SJCRH30 (cell line): ENCODE measurements at regions not wholly inside any gene's neighbourhood (a gene's known extent, or its start where the extent isn't known, plus 50 kb on each side); places are given as distances from the start of the nearest gene placed in this dataset.

ENCODE experiments used
- DNase-seq, 2 experiments: peaks; one replicate each; pipeline ENCODE4 v3.0.0-alpha.2; 2015 to 2020
- H3K27ac ChIP-seq: fragments of 250-450 bp; sonication (Bioruptor Pico); 2 replicates; pipeline ENCODE4 v1.5.1; 2020; ENCODE audit warnings: mild to moderate bottlenecking, moderate library complexity
- H3K27me3 ChIP-seq: fragments of 250-450 bp; sonication (Bioruptor Pico); 2 replicates; pipeline ENCODE4 v1.5.1; 2020; ENCODE audit warnings: mild to moderate bottlenecking, moderate library complexity
- H3K36me3 ChIP-seq: fragments of 250-450 bp; sonication (Bioruptor Pico); 2 replicates; pipeline ENCODE4 v1.5.1; 2020; ENCODE audit warnings: mild to moderate bottlenecking, moderate library complexity
- H3K4me1 ChIP-seq: fragments of 250-450 bp; sonication (Bioruptor Pico); 2 replicates; pipeline ENCODE4 v1.5.1; 2020; ENCODE audit warnings: mild to moderate bottlenecking, moderate library complexity
- H3K4me3 ChIP-seq: fragments of 250-450 bp; sonication (Bioruptor Pico); 2 replicates; pipeline ENCODE4 v1.5.1; 2020; ENCODE audit warnings: mild to moderate bottlenecking, moderate library complexity
- H3K9me3 ChIP-seq: fragments of 250-450 bp; sonication (Bioruptor Pico); replicated peaks from 2 replicates; pipeline ENCODE4 v1.5.1; 2020; ENCODE audit warnings: mild to moderate bottlenecking, moderate library complexity

DNA sequence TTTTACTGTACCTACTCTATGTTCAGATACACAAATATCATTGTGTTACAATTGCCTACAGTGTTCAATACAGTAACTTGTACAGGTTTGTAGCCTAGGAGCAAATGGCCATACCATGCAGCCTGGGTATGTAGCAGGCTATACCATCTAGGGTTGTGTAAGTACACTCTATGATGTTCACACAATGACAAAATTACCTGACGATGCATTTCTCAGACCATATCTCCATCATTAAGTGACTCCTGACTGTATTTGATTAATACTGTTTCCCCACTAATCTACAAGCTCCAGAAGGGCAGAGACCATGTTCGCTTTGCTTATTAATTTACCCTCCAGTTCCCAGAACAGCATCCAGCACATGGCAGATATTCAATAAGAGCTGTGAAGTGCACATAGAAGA is 372.2 kb downstream of the METTL4 start:
- no peaks in the 10 kb centered on the region for H3K36me3 ChIP-seq
- no peaks in the 10 kb centered on the region for H3K27me3 ChIP-seq
- H3K4me3 ChIP-seq: no peak overlapping the region
- H3K4me1 ChIP-seq: no peaks in the 10 kb centered on the region
- H3K27ac ChIP-seq: no peak overlapping the region
- no peaks in the 10 kb centered on the region for H3K9me3 ChIP-seq
- no peak for DNase-seq

DNA sequence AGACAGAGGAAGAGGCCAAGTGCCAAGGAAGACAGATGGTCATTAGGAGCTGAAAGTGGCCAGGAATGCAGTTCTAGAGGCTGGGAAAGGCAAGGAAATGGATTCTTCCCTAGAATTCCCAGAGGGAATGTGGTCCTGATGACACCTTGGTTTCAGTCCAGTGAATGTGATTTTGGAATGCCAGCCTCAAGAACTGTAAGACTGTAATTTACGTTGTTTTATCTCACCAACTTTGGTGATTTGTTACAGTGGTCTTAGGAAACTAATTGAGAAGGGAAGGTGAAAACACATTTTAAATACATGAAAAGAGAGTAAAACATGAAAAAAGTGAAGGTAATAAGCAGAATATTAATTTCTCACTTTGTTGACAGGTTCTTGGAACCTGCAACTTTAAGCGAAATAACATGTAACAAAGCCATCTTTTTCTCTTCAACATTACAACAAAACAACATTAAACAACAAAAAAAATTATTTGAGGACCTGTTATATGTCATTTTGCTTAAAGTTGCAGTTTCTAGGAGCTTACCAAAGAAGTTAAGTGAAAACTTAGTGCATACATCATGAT is 370.2 kb downstream of the METTL4 start:
- H3K27me3 ChIP-seq: no peaks in the 10 kb centered on the region
- H3K36me3 ChIP-seq: no peaks in the 10 kb centered on the region
- DNase-seq: no peak
- H3K4me3 ChIP-seq: no peak overlapping the region
- no peaks in the 10 kb centered on the region for H3K4me1 ChIP-seq
- H3K9me3 ChIP-seq: no peaks in the 10 kb centered on the region
- H3K27ac ChIP-seq: no peak overlapping the region

GRCh38 chr18:2204736-2205135 is 366.6 kb downstream of the METTL4 start:
- Histone ChIP-seq H3K4me1 (no peaks in the 10 kb centered on the region), H3K4me3 (no peak overlapping the region), H3K9me3 (no peaks in the 10 kb centered on the region), H3K27ac (no peak overlapping the region), H3K27me3 (no peaks in the 10 kb centered on the region), H3K36me3 (no peaks in the 10 kb centered on the region)
- no peak for DNase-seq

GRCh38 chr18:2207294-2207693 is 364.0 kb downstream of the METTL4 start:
- no peaks in the 10 kb centered on the region for H3K27me3 ChIP-seq
- no peak for DNase-seq

GRCh38 chr18:2212598-2213205 is 358.6 kb downstream of the METTL4 start:
- H3K27me3 ChIP-seq: no peaks in the 10 kb centered on the region
- H3K27ac ChIP-seq: no peak overlapping the region
- no peaks in the 10 kb centered on the region for H3K36me3 ChIP-seq
- no peak for DNase-seq
- no peaks in the 10 kb centered on the region for H3K9me3 ChIP-seq
- H3K4me3 ChIP-seq: no peak overlapping the region
- H3K4me1 ChIP-seq: no peaks in the 10 kb centered on the region

More at GRCh38 chr18:2207294-2207693, 364.0 kb downstream of the METTL4 start:
- H3K27ac ChIP-seq: no peak overlapping the region
- H3K4me1 ChIP-seq: no peaks in the 10 kb centered on the region
- H3K36me3 ChIP-seq: no peaks in the 10 kb centered on the region
- no peaks in the 10 kb centered on the region for H3K9me3 ChIP-seq
- H3K4me3 ChIP-seq: no peak overlapping the region

- Histone ChIP-seq H3K27me3 (0 out of 2 replicates have a peak, but pooled peaks cover under 1% of the 10 kb centered on the region), H3K4me3 (no peak overlapping the region), H3K9me3 (no peaks in the 10 kb centered on the region), H3K4me1 (no peaks in the 10 kb centered on the region), H3K27ac (no peak overlapping the region), H3K36me3 (no peaks in the 10 kb centered on the region)
- no peak for DNase-seq
Measured at GRCh38 chr18:2213905-2214304, 357.4 kb downstream of the METTL4 start.

GRCh38 chr18:2217356-2217755 is 353.9 kb downstream of the METTL4 start:
- no peak overlapping the region for H3K27ac ChIP-seq
- 0 out of 2 replicates have a peak, but pooled peaks cover 3% of the 10 kb centered on the region for H3K27me3 ChIP-seq
- DNase-seq: no peak
- H3K4me3 ChIP-seq: no peak overlapping the region
- no peaks in the 10 kb centered on the region for H3K4me1 ChIP-seq
- no peaks in the 10 kb centered on the region for H3K36me3 ChIP-seq
- no peaks in the 10 kb centered on the region for H3K9me3 ChIP-seq

DNA sequence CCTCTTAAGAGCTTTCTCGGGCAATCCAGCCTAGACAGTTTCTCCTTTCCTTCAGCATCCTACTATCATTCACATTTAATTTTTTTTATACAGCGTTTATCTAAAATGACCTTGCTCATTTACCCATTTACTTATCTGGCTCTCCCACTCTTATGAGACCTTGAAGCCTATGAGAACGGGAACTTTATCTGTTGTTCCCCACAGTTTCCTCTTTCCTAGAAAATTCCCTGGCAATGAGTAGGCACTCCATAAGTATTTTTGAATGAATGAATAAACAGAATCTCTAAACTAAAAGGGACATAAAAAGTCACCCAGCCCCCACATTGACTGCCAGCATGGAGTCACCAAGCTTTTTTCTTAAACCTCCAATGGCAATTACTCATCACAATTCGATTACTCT is 353.2 kb downstream of the METTL4 start:
- Histone ChIP-seq H3K9me3 (no peaks in the 10 kb centered on the region), H3K27me3 (0 out of 2 replicates have a peak, but pooled peaks cover 3% of the 10 kb centered on the region), H3K4me3 (no peak overlapping the region), H3K4me1 (no peaks in the 10 kb centered on the region), H3K36me3 (no peaks in the 10 kb centered on the region), H3K27ac (no peak overlapping the region)
- no peak for DNase-seq

DNA sequence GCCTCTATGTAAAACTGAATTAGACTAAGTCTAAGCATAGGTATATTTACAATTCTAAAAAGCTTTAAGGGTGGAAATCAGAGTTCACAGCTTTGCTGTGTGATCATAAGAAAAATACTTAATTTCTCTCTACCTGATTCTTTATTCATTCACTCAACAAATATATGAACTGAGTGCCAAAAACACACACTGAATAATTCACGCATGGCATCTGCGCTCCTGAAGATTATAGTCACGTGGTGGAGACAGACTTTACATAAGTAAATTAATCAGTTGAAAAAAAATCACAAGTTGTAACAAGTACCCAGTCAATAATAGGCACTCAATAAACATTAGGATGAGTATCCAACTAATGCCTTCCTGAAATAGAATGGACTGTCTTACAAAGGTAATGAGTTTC is 351.6 kb downstream of the METTL4 start:
- no peak overlapping the region for H3K4me3 ChIP-seq
- no peak for DNase-seq
- H3K4me1 ChIP-seq: no peaks in the 10 kb centered on the region
- no peaks in the 10 kb centered on the region for H3K9me3 ChIP-seq
- 0 out of 2 replicates have a peak, but pooled peaks cover 3% of the 10 kb centered on the region for H3K27me3 ChIP-seq
- no peaks in the 10 kb centered on the region for H3K36me3 ChIP-seq
- no peak overlapping the region for H3K27ac ChIP-seq

GRCh38 chr18:2222270-2223185 is 348.8 kb downstream of the METTL4 start:
- DNase-seq: no peak
- Histone ChIP-seq H3K27ac (no peak overlapping the region), H3K4me1 (no peaks in the 10 kb centered on the region), H3K4me3 (no peak overlapping the region), H3K9me3 (no peaks in the 10 kb centered on the region), H3K27me3 (0 out of 2 replicates have a peak, but pooled peaks cover 3% of the 10 kb centered on the region), H3K36me3 (no peaks in the 10 kb centered on the region)

DNA sequence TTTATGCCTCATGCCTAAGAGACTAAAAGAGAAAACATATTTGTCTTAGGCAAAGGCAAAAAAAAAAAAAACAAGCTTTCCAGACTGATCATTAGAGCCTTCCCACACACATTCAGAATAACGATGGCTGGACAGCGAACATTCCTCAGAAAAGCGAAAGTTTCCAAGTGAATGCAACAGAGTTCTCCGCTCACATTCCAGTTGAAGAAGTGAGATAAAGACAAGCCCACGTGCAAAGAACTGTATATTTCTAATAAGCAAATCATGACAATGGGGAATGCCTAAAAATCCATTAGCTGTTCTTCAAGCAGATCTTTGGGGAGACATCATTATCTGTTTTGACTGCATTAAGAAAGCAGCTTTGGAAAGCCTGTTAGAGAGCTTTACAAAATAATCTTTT is 347.9 kb downstream of the METTL4 start:
- Histone ChIP-seq H3K4me1 (no peaks in the 10 kb centered on the region), H3K27ac (no peak overlapping the region), H3K4me3 (no peak overlapping the region), H3K9me3 (no peaks in the 10 kb centered on the region), H3K36me3 (no peaks in the 10 kb centered on the region), H3K27me3 (0 out of 2 replicates have a peak, but pooled peaks cover 3% of the 10 kb centered on the region)
- DNase-seq: no peak

DNA sequence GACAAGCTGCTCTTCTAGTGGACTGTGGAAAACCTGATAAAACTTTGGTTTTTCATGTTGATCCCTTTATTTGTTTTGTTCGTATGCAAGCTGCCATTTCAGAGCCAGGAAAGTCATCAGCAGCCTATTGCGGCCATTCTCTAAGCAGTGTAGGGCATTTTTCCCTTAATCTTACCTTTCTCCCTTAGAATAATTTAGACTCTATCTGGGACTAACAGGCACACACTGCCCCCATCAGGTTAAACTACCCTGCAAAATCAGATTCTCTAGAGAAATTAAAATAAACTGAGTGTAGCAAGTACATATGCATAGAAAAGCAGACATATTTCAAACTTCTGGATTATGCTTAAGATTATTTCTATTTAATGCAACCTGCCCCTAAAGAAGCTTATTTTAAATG is 347.5 kb downstream of the METTL4 start:
- peak in 1 of 2 experiments; percentile 33 for DNase-seq

DNA sequence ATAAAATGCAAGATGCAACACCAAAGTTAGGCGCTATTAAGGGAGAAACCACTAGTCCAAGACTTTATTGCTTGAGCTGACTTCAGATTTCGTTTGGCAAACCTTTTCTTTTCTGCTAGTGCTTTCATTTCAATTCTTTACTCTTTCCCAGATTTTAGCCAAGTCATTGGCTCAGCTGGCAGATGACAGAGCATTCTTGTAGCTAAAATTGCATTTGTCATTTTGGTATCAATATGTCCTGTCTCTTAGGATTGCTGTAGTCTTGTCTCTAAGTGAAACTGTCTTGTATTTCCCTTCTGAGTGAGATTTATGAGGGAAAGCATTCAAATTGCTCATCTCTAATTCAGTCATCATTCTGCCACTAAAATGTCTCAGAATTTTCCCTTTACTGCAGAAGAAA is 335.1 kb downstream of the METTL4 start:
- Histone ChIP-seq H3K9me3 (no peaks in the 10 kb centered on the region), H3K4me3 (no peak overlapping the region), H3K36me3 (no peaks in the 10 kb centered on the region), H3K27me3 (peaks cover 9% of the 10 kb centered on the region; the same call in 1 of the 2 replicates), H3K4me1 (no peaks in the 10 kb centered on the region), H3K27ac (no peak overlapping the region)
- DNase-seq: no peak

More for the DNA sequence above, 347.5 kb downstream of the METTL4 start:
- Histone ChIP-seq H3K4me3 (no peak overlapping the region), H3K27me3 (0 out of 2 replicates have a peak, but pooled peaks cover 3% of the 10 kb centered on the region), H3K27ac (no peak overlapping the region), H3K36me3 (no peaks in the 10 kb centered on the region), H3K4me1 (no peaks in the 10 kb centered on the region), H3K9me3 (no peaks in the 10 kb centered on the region)

GRCh38 chr18:2237706-2238105 is 333.6 kb downstream of the METTL4 start:
- no peak for DNase-seq
- Histone ChIP-seq H3K36me3 (no peaks in the 10 kb centered on the region), H3K4me1 (no peaks in the 10 kb centered on the region), H3K9me3 (no peaks in the 10 kb centered on the region), H3K4me3 (no peak overlapping the region), H3K27me3 (peaks cover 14% of the 10 kb centered on the region; the same call in 1 of the 2 replicates), H3K27ac (no peak overlapping the region)

DNA sequence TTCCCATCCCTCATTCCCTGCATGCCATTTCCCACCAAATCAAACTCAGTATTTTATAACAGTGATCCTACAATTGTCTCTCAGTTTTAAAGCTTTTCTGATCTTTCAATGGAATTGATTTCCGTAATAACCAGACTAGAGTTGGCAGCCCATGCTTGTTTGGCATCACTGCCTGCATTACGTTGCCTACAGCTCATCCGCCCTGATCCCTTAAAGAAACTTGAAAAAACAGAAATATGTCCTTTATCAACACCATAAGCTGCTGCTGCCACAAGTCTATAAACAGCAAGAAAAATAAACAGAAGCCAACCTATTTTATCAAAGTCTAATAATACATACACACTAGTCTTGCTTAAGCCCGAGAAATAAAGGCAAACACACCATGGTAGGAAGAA is 331.0 kb downstream of the METTL4 start:
- Histone ChIP-seq H3K27me3 (peaks cover 14% of the 10 kb centered on the region; the same call in 1 of the 2 replicates), H3K4me3 (no peak overlapping the region), H3K36me3 (no peaks in the 10 kb centered on the region), H3K27ac (no peak overlapping the region), H3K9me3 (no peaks in the 10 kb centered on the region), H3K4me1 (no peaks in the 10 kb centered on the region)
- DNase-seq: no peak
